IgD-negative memory B cell (primary cell): ENCODE measurements at regions not wholly inside any gene's neighbourhood (a gene's known extent, or its start where the extent isn't known, plus 50 kb on each side); places are given as distances from the start of the nearest gene placed in this dataset.
"Not testable (repeated sequence)": the region's sequence is repeated elsewhere in the genome, so short reads cannot be mapped to it uniquely, and the experiment has no call there.

Experiments
- H3K27ac Mint-ChIP-seq, 3 donors: one replicate each; pipeline ENCODE4 v1.8.0; 2020 to 2022; ENCODE audit warnings: mild to moderate bottlenecking in 3 of 3, mixed read lengths in 3 of 3, moderate library complexity in 1 of 3
- H3K27me3 Mint-ChIP-seq: one replicate; pipeline ENCODE4 v1.8.0; 2021; ENCODE audit warnings: mixed read lengths
- H3K36me3 Mint-ChIP-seq: one replicate; pipeline ENCODE4 v1.8.0; 2020; ENCODE audit warnings: mild to moderate bottlenecking, mixed read lengths
- H3K4me1 Mint-ChIP-seq, 3 donors: one replicate each; pipeline ENCODE4 v1.8.0; 2020 to 2022; ENCODE audit warnings: mixed read lengths in 3 of 3, mild to moderate bottlenecking in 1 of 3
- H3K4me3 Mint-ChIP-seq, 4 donors: one replicate each; pipeline ENCODE4 v1.8.0; 2020 to 2022; ENCODE audit warnings: mild to moderate bottlenecking in 4 of 4, mixed read lengths in 4 of 4, moderate library complexity in 3 of 4
- H3K9me3 Mint-ChIP-seq, 3 donors: one replicate each; pipeline ENCODE4 v1.8.0; 2020 to 2021; ENCODE audit warnings: mixed read lengths in 3 of 3, mild to moderate bottlenecking in 1 of 3

- H3K27ac Mint-ChIP-seq = peak overlapping the region in 1 of 3 donors; percentile 14
- peaks cover 0 to 5% (median 0%) of the 10 kb centered on the region in 3 donors for H3K9me3 Mint-ChIP-seq
- no peaks in the 10 kb centered on the region for H3K36me3 Mint-ChIP-seq
- H3K4me3 Mint-ChIP-seq = no peak overlapping the region
- H3K4me1 Mint-ChIP-seq = no peaks in the 10 kb centered on the region
- no peaks in the 10 kb centered on the region for H3K27me3 Mint-ChIP-seq
Observed at GRCh38 chr1:61028136-61028535, 54.2 kb upstream of the NFIA start.

- not testable (repeated sequence) for H3K36me3 Mint-ChIP-seq, H3K4me3 Mint-ChIP-seq, H3K9me3 Mint-ChIP-seq, H3K4me1 Mint-ChIP-seq, H3K27ac Mint-ChIP-seq
- H3K27me3 Mint-ChIP-seq = peaks cover 14% of the 10 kb centered on the region
Observed at GRCh38 chr1:61018068-61018467, 64.3 kb upstream of the NFIA start.

GRCh38 chr1:61017651-61018050 lies 64.7 kb upstream of the NFIA start:
- Mint-ChIP-seq H3K36me3 (no peaks in the 10 kb centered on the region), H3K4me3 (no peak overlapping the region), H3K4me1 (no peaks in the 10 kb centered on the region), H3K27me3 (peaks cover 14% of the 10 kb centered on the region), H3K9me3 (peaks cover 0 to 4% (median 0%) of the 10 kb centered on the region in 3 donors), H3K27ac (no peak overlapping the region)

GRCh38 chr1:61013946-61014667 lies 68.3 kb upstream of the NFIA start:
- H3K9me3 Mint-ChIP-seq = peaks cover 0 to 4% (median 0%) of the 10 kb centered on the region in 3 donors
- no peaks in the 10 kb centered on the region for H3K36me3 Mint-ChIP-seq
- no peaks in the 10 kb centered on the region for H3K4me1 Mint-ChIP-seq
- H3K27me3 Mint-ChIP-seq = peaks cover 18% of the 10 kb centered on the region
- H3K27ac Mint-ChIP-seq = no peak overlapping the region
- no peak overlapping the region for H3K4me3 Mint-ChIP-seq

- no peak overlapping the region for H3K27ac Mint-ChIP-seq
- H3K27me3 Mint-ChIP-seq = peaks cover 15% of the 10 kb centered on the region
- H3K4me3 Mint-ChIP-seq = no peak overlapping the region
- H3K4me1 Mint-ChIP-seq = no peaks in the 10 kb centered on the region
- H3K36me3 Mint-ChIP-seq = no peaks in the 10 kb centered on the region
- H3K9me3 Mint-ChIP-seq = peaks cover 0 to 4% (median 0%) of the 10 kb centered on the region in 3 donors
Observed at GRCh38 chr1:61013189-61013945, 69.0 kb upstream of the NFIA start.

GRCh38 chr1:61012341-61012761 lies 70.0 kb upstream of the NFIA start:
- peaks cover 15% of the 10 kb centered on the region for H3K27me3 Mint-ChIP-seq
- H3K36me3 Mint-ChIP-seq = no peaks in the 10 kb centered on the region
- peaks cover 0 to under 1% (median 0%) of the 10 kb centered on the region in 3 donors for H3K9me3 Mint-ChIP-seq
- H3K4me1 Mint-ChIP-seq = no peaks in the 10 kb centered on the region
- H3K27ac Mint-ChIP-seq = no peak overlapping the region
- no peak overlapping the region for H3K4me3 Mint-ChIP-seq

- peaks cover 14% of the 10 kb centered on the region for H3K27me3 Mint-ChIP-seq
- no peaks in the 10 kb centered on the region for H3K9me3 Mint-ChIP-seq
- H3K36me3 Mint-ChIP-seq = no peaks in the 10 kb centered on the region
- no peaks in the 10 kb centered on the region for H3K4me1 Mint-ChIP-seq
- H3K4me3 Mint-ChIP-seq = no peak overlapping the region
- no peak overlapping the region for H3K27ac Mint-ChIP-seq
Observed at GRCh38 chr1:61011561-61012263, 70.6 kb upstream of the NFIA start.

- Mint-ChIP-seq H3K27ac (no peak overlapping the region), H3K9me3 (no peaks in the 10 kb centered on the region), H3K4me3 (no peak overlapping the region), H3K27me3 (peaks cover 13% of the 10 kb centered on the region), H3K36me3 (no peaks in the 10 kb centered on the region), H3K4me1 (no peaks in the 10 kb centered on the region)
Observed at GRCh38 chr1:61007534-61008364, 74.6 kb upstream of the NFIA start.

GRCh38 chr1:61005614-61006580 lies 76.5 kb upstream of the NFIA start:
- Mint-ChIP-seq H3K9me3 (no peaks in the 10 kb centered on the region), H3K27ac (no peak overlapping the region), H3K4me3 (no peak overlapping the region), H3K4me1 (no peaks in the 10 kb centered on the region), H3K27me3 (peaks cover 4% of the 10 kb centered on the region), H3K36me3 (no peaks in the 10 kb centered on the region)

- Mint-ChIP-seq H3K27me3 (peaks cover 4% of the 10 kb centered on the region), H3K36me3 (no peaks in the 10 kb centered on the region), H3K27ac (no peak overlapping the region), H3K9me3 (no peaks in the 10 kb centered on the region), H3K4me1 (no peaks in the 10 kb centered on the region), H3K4me3 (no peak overlapping the region)
Observed at GRCh38 chr1:61004262-61005003, 77.9 kb upstream of the NFIA start.

- no peaks in the 10 kb centered on the region for H3K9me3 Mint-ChIP-seq
- H3K4me3 Mint-ChIP-seq = no peak overlapping the region
- no peaks in the 10 kb centered on the region for H3K27me3 Mint-ChIP-seq
Observed at GRCh38 chr1:61000327-61000726, 82.0 kb upstream of the NFIA start.

GRCh38 chr1:60998786-60999185 lies 83.6 kb upstream of the NFIA start:
- no peaks in the 10 kb centered on the region for H3K4me1 Mint-ChIP-seq
- no peaks in the 10 kb centered on the region for H3K36me3 Mint-ChIP-seq
- no peaks in the 10 kb centered on the region for H3K9me3 Mint-ChIP-seq
- no peak overlapping the region for H3K27ac Mint-ChIP-seq
- peak overlapping the region in 1 of 4 donors; percentile 10 for H3K4me3 Mint-ChIP-seq
- H3K27me3 Mint-ChIP-seq = no peaks in the 10 kb centered on the region

More at GRCh38 chr1:61000327-61000726, 82.0 kb upstream of the NFIA start:
- Mint-ChIP-seq H3K4me1 (no peaks in the 10 kb centered on the region), H3K27ac (no peak overlapping the region), H3K36me3 (no peaks in the 10 kb centered on the region)

- H3K4me1 Mint-ChIP-seq = no peaks in the 10 kb centered on the region
- H3K27me3 Mint-ChIP-seq = peaks cover 1% of the 10 kb centered on the region
- H3K9me3 Mint-ChIP-seq = no peaks in the 10 kb centered on the region
- H3K4me3 Mint-ChIP-seq = no peak overlapping the region
- no peaks in the 10 kb centered on the region for H3K36me3 Mint-ChIP-seq
- H3K27ac Mint-ChIP-seq = no peak overlapping the region
Observed at GRCh38 chr1:60994828-60995492, 87.4 kb upstream of the NFIA start.
